ENCODE measurements at regions not wholly inside any gene's neighbourhood (a gene's known extent, or its start where the extent isn't known, plus 50 kb on each side); places are given as distances from the start of the nearest gene placed in this dataset.
"Not testable (repeated sequence)": the region's sequence is repeated elsewhere in the genome, so short reads cannot be mapped to it uniquely, and the experiment has no call there.

DNA sequence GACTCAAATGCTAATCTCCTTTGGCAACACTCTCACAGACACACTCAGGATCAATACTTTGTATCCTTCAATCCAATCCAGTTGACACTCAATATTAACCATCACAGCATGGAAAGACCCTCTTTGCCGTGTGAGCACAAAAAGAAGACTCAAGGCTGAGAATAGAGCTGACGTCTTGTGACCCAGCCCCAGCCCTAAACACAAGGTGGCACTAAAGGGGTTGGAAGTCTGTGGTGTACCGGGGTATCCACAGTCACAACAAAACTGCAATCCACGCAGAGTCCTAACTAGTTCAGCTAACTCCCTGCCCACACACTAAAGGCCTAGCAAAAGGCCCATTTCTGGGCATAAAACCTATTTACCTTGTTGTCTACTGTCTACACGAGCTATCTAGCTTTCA, 200.1 kb downstream of the ACTR3B start (continued):
- no peak for TF ChIP-seq ZNF510 (tag by site-specific recombination; IDR thresholded peaks at IDR 0.05; ENCODE audit: insufficient replicate concordance)
- TF ChIP-seq ZNF76 (tag by site-specific recombination; IDR thresholded peaks at IDR 0.05; ENCODE audit: borderline replicate concordance, low read depth) = no peak

DNA sequence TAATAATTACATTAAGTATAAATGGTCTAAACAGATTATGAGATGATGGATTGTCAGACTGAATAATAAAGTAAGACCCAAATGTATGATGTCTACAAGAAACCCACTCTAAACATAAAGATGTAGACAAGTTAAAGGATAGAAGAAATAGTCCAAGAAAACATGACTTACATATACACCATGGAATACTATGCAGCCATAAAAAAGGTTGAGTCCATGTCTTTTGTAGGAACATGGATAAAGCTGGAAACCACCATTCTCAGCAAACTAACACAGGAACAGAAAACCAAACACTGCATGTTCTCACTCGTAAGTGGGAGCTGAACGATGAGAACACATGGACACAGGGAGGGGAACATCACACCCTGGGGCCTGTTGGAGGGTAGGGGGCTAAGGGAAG, 202.2 kb downstream of the ACTR3B start:
- H3K27ac ChIP-seq (ENCODE audit: extremely low read depth, low read depth, low read length); H3K4me1 ChIP-seq (ENCODE audit: control insufficient read depth, insufficient read depth, low read length); H3K36me3 ChIP-seq (ENCODE audit: control insufficient read depth in 2 of 2, insufficient read depth in 1 of 2, low read length in 2 of 2); POLR2A ChIA-PET; CTCF ChIA-PET; H3K4me3 ChIP-seq (ENCODE audit: low read depth, low read length); H3K9me3 ChIP-seq (ENCODE audit: control insufficient read depth, insufficient read depth, low read depth, low read length): not testable (repeated sequence)
- peak; percentile 65 for TF ChIP-seq ZNF146 (tag by site-specific recombination; IDR thresholded peaks at IDR 0.05)
- TF ChIP-seq, protein P1, sequence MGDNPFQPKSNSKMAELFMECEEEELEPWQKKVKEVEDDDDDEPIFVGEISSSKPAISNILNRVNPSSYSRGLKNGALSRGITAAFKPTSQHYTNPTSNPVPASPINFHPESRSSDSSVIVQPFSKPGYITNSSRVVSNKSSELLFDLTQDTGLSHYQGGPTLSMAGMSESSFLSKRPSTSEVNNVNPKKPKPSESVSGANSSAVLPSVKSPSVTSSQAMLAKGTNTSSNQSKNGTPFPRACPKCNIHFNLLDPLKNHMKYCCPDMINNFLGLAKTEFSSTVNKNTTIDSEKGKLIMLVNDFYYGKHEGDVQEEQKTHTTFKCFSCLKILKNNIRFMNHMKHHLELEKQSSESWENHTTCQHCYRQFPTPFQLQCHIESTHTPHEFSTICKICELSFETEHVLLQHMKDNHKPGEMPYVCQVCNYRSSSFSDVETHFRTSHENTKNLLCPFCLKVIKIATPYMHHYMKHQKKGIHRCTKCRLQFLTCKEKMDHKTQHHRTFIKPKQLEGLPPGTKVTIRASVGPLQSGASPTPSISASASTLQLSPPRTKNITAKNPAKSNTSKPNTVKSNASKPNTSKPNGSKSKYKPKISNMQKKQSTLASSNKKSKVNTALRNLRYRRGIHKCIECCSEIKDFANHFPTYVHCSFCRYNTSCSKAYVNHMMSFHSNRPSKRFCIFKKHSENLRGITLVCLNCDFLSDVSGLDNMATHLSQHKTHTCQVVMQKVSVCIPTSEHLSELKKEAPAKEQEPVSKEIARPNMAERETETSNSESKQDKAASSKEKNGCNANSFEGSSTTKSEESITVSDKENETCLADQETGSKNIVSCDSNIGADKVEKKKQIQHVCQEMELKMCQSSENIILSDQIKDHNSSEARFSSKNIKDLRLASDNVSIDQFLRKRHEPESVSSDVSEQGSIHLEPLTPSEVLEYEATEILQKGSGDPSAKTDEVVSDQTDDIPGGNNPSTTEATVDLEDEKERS (tag by site-specific recombination; IDR thresholded peaks at IDR 0.05) = peak; percentile 69; the same call in 1 of the 2 replicates

DNA sequence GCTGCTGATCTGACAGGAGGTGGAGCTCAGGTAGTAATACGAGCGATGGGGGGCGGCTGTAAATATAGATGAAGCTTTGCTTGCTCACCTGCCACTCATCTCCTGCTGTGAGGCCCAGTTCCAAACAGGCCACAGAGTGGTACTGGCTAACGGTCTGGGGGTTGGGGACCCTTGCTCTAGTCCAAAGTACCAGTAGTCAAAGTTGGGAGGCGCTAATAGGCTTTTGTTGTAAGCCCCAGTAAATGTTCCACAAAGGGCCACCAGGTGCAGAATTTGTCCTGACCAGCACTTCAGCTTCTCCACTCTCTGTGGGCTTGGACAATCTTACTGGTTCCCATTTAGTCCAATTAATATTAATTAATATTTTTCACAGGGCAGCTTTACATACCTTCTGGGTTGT, 206.6 kb downstream of the ACTR3B start:
- ChIA-PET POLR2A (no interaction called here), CTCF (no interaction called here)
- H3K4me1 ChIP-seq (ENCODE audit: control insufficient read depth, insufficient read depth, low read length) = no peaks in the 10 kb centered on the region
- H3K27ac ChIP-seq (ENCODE audit: extremely low read depth, low read depth, low read length) = no peak overlapping the region
- no peaks in the 10 kb centered on the region for H3K9me3 ChIP-seq (ENCODE audit: control insufficient read depth, insufficient read depth, low read depth, low read length)
- H3K4me3 ChIP-seq (ENCODE audit: low read depth, low read length) = no peak overlapping the region
- TF ChIP-seq ZNF121 (tag by site-specific recombination; IDR thresholded peaks at IDR 0.05) = no peak
- TF ChIP-seq, protein P2, sequence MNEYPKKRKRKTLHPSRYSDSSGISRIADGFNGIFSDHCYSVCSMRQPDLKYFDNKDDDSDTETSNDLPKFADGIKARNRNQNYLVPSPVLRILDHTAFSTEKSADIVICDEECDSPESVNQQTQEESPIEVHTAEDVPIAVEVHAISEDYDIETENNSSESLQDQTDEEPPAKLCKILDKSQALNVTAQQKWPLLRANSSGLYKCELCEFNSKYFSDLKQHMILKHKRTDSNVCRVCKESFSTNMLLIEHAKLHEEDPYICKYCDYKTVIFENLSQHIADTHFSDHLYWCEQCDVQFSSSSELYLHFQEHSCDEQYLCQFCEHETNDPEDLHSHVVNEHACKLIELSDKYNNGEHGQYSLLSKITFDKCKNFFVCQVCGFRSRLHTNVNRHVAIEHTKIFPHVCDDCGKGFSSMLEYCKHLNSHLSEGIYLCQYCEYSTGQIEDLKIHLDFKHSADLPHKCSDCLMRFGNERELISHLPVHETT (tag by site-specific recombination; IDR thresholded peaks at IDR 0.05) = no peak
- no peaks in the 10 kb centered on the region for H3K36me3 ChIP-seq (ENCODE audit: control insufficient read depth in 2 of 2, insufficient read depth in 1 of 2, low read length in 2 of 2)

DNA sequence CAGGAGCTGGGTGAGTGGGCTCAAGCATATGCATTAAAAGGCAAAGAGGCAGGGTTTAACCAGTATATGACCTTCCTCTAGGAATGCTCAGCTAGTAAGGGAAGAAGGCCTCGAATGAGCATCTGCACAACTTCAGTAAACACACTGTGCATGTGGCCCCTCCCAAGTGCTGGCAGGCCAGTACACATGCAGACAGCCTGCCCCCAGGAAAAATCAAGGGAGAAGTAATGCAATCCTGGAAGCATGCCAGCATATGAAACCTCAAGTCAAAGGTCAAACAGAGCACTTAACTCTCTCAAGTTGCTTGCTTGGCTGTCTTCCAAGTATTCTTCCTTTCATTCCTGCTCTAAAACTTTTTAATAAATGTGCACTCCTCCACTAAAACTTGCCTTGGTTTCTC, 208.4 kb downstream of the ACTR3B start:
- ChIA-PET CTCF (no interaction called here), POLR2A (no interaction called here)
- H3K9me3 ChIP-seq (ENCODE audit: control insufficient read depth, insufficient read depth, low read depth, low read length) = no peaks in the 10 kb centered on the region
- H3K36me3 ChIP-seq (ENCODE audit: control insufficient read depth in 2 of 2, insufficient read depth in 1 of 2, low read length in 2 of 2) = no peaks in the 10 kb centered on the region
- H3K4me1 ChIP-seq (ENCODE audit: control insufficient read depth, insufficient read depth, low read length) = no peaks in the 10 kb centered on the region
- H3K27ac ChIP-seq (ENCODE audit: extremely low read depth, low read depth, low read length) = no peak overlapping the region
- H3K4me3 ChIP-seq (ENCODE audit: low read depth, low read length) = no peak overlapping the region
- TF ChIP-seq ZNF707 (tag by site-specific recombination; IDR thresholded peaks at IDR 0.05) (no peak), SETDB1 (IDR thresholded peaks at IDR 0.05; ENCODE audit: insufficient read length, low read length) (peak; percentile 77), TRIM28 (IDR thresholded peaks at IDR 0.05; ENCODE audit: borderline replicate concordance, low read length) (peak; percentile 57; the same call in 1 of the 2 replicates)

DNA sequence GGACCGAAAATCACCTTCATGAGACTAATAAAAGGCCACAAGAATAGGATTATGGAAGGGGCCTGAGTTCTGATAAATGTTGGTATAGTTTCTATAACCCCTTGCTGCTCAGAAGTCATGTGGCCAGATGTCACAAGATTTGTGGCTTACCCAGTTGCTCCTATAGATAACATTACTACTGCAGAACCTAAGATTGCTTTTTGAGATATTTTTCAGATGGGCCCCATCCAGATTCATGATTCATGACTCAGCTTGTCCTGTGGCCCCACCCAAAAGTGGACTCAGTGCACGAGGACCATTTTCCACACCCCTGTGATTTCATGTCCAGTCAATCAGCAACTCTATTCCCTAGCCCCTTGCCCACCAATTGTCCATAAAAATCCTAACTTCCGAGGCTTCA, 209.0 kb downstream of the ACTR3B start:
- Histone ChIP-seq H3K9me3 (ENCODE audit: control insufficient read depth, insufficient read depth, low read depth, low read length) (no peaks in the 10 kb centered on the region), H3K4me3 (ENCODE audit: low read depth, low read length) (no peak overlapping the region), H3K4me1 (ENCODE audit: control insufficient read depth, insufficient read depth, low read length) (no peaks in the 10 kb centered on the region), H3K27ac (ENCODE audit: extremely low read depth, low read depth, low read length) (no peak overlapping the region), H3K36me3 (ENCODE audit: control insufficient read depth in 2 of 2, insufficient read depth in 1 of 2, low read length in 2 of 2) (no peaks in the 10 kb centered on the region)
- POLR2A ChIA-PET = no interaction called here
- CTCF ChIA-PET = no interaction called here
- TF ChIP-seq SCRT2 (tag by site-specific recombination; IDR thresholded peaks at IDR 0.05) = no peak
- TF ChIP-seq ZNF266 (tag by site-specific recombination; IDR thresholded peaks at IDR 0.05; ENCODE audit: low read depth) = no peak
